Erythroblast (primary cell): ENCODE measurements at regions not wholly inside any gene's neighbourhood (a gene's known extent, or its start where the extent isn't known, plus 50 kb on each side); places are given as distances from the start of the nearest gene placed in this dataset.

Experiments used
- DNase-seq, 2 experiments: peaks; one replicate each; lab custom pipeline; 2025; lab: John Stamatoyannopoulos, UW
- GATA1 ChIP-seq: IDR thresholded peaks from 2 replicates; pipeline ENCODE4 v1.6.1; 2011; ENCODE audit warnings: low read depth, mild to moderate bottlenecking, control low read depth, low read length, moderate library complexity
- POLR2A ChIP-seq: IDR thresholded peaks from 2 replicates; pipeline ENCODE4 v1.6.1; 2011; ENCODE audit warnings: mild to moderate bottlenecking, low read length

DNA sequence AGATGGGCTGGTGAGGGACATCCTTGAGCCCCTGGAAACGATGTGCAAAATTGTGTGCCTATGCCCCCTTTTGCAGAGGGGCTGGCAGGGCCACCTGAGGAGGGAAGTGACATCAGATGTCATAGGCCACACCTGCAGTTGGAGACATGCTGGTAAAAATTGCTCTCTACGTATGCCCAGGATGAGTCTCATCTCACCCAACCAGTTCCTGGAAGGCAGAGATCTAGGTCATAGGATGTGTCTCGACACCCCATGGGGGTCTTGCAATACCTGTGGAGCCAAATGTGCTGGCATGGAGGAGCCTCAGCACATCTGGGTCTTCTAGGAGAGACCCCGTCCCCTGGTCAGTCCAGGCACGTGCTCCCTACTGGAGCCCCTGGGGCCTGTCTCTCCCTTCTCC, 96.5 kb upstream of the TLE3 start:
- TF ChIP-seq POLR2A: no peak
- no peak for TF ChIP-seq GATA1
- DNase-seq: no peak

DNA sequence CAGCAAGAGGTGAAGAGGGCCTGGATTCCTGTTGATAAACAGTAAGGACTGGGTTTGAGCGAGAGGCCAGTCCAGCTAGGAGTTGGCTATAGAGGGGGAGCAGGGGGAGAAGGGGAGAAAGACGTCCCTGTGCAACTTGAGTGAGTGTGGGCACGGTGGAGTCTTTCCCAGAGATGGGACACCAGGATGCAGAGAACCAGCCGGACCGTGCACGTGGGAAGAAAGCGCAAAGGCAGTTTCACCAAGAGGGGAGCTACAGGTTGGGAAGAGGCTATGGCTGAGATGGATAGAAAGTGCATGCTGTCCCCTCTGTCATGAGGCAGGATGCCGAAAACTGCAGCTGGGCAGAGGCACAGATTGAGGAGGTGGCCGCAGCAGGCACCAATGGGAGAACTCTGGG, 96.0 kb upstream of the TLE3 start:
- no peak for DNase-seq
- TF ChIP-seq POLR2A: no peak

DNA sequence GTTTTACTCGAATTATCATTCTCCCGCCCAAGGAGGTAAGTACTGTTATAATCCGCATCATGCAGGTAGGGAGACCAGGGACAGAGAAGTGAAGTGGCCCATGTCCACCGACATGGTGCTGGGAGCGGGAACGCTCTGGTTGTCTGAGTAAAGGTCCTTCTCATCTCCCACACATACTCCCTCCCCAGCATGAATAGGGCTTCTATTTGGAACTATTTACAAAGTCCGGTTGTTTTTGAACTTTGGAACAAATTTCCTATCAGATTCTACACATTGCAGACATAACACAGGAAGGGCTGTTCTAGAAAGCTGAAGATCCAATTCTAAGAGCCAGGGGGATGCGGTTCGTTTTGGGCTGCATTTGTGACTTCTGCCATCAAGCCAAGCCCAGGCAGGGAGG, 94.8 kb upstream of the TLE3 start:
- no peak for DNase-seq
- no peak for TF ChIP-seq GATA1
- TF ChIP-seq POLR2A: no peak

DNA sequence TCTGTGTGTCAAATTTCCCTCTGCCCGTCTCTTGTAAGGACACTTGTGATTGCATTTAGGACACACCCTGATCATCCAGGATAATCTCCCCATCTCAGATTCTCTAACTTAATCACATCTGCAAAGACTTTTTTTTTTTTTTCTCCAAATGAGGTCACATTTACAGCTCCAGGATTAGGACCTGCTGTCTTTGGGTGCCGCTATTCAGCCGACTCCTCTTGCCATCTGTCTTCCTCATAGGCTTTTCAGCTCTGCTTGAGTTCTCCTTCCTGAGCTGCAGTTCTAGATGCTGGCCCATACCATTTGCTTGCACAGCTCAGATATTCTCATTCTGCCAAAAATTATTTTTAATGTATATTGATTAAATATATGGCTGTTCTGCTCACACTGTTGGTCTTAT, 94.3 kb upstream of the TLE3 start:
- TF ChIP-seq GATA1: no peak
- no peak for TF ChIP-seq POLR2A
- DNase-seq: no peak

DNA sequence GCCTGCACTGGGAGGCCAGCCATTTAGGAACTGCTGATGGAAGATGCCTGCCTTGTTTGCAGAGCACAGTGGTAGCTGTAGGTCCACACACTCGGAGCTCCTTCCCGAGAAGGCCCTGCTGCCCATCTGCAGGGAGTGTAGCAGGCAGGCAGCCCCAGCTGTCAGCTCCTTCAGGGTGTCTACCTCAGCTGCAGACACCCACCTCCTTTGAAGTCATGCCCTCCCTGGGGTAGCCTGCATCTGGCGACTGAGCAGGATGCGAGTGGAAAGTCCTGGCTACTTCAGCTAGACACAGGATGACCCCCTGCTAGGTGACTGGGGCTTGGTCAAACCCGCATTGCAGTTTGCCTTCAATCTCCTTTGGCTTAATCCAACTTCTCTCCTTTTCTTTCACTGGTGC, 93.2 kb upstream of the TLE3 start:
- TF ChIP-seq POLR2A (no peak), GATA1 (no peak)
- DNase-seq: no peak

DNA sequence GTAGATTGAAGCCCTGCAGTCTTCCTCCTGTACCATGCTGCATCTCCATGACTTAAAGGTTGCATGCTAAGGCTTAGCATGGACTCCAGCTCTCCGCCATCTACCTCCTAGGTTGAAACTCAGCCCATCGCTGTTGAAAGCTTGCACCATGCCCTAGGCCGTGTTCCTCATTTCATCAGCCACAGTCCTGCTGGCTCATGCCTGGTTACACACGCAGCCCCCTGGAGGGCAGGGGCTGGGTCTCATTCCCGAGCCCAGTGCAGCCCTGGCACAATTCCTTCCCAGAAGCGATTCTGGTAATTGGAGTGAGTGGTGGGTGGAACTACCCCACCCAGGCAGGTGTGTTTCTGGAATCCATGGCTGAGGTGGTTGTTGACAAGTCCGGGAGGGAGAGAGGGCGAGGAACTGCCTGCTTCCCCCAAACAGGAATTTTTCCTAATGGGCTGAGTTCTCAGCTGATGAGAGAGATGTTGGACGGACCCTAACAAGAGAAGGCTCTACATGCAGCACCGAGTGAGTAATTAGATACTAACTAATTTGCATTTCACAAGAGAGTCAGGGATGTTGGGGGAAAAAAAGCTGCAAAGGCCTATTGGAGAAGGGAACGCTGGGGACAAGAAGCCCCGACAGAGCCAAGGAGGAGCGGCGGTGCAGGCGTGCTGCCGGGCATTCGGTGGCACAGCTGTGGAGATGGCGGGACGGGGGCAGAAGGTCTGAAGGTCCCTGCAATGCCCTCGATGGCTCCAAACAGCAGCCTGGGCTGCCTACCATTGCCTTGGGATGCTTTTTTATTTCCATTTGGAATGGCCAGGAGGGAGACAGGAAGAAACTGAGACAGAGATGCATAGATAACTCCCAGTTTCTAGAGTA, 92.3 kb upstream of the TLE3 start:
- DNase-seq: no peak
- TF ChIP-seq POLR2A: no peak
- no peak for TF ChIP-seq GATA1

DNA sequence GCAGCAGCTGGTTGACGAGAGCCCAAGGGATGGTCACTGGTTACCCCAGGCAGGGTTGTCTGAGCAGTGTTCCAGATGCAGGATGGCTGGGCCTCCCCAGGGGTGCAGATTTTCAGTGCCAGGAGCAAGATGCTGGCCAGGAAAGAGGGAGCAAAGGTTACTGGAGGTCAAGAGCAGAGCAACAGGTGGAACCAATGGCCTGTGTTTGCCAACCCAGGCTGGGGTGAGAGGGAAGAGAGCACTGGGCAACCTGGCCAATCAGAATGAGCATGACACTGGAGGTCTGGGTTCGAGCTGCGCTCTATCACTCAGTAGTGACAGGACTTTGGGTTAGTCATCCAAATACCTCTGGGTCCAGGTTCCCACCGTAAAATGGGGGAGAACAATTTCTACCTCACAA, 90.6 kb upstream of the TLE3 start:
- TF ChIP-seq GATA1: no peak
- TF ChIP-seq POLR2A: no peak

DNA sequence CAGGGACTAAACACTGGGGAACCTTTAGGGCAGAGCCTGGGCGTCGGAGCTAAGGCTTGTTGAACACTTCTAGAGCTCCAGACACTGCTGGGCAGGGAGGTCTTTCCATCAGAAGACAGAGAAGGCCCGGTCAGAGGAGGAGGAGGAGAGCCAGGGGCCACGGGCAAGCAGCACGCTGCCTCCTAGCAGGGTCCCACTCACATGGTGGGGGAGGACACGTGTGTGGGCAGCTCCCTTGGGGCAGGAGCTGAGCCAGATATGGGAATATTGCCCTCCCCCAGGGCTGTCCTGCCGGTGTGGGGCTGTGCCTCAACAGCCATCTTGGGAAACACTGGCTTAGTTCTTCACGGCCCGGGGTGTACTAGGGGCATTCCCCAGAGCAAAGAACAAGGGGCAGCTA, 89.6 kb upstream of the TLE3 start:
- no peak for DNase-seq
- TF ChIP-seq POLR2A: no peak
- no peak for TF ChIP-seq GATA1

More for the DNA sequence above, 90.6 kb upstream of the TLE3 start:
- DNase-seq: no peak

DNA sequence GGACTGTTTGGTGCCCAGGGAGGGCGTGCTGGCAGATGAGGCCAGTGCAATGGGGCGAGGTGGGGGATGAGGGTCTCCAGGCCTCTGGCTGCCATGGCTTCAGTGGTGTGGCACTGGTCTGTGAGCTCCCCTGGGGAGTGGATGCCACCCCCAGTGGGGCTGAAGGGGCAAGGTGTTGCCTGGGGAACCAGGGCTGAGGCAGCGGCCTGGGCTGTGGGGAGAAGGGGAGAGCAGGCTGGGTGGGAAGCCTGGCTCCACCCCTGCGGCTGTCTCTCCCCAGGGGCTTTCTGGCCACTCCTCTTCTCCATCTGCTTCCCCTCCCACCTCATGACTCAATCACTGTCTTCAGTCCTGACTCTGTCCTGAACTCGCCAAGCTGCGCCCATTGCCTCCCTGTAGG, 88.4 kb upstream of the TLE3 start:
- TF ChIP-seq POLR2A (no peak), GATA1 (no peak)
- no peak for DNase-seq

DNA sequence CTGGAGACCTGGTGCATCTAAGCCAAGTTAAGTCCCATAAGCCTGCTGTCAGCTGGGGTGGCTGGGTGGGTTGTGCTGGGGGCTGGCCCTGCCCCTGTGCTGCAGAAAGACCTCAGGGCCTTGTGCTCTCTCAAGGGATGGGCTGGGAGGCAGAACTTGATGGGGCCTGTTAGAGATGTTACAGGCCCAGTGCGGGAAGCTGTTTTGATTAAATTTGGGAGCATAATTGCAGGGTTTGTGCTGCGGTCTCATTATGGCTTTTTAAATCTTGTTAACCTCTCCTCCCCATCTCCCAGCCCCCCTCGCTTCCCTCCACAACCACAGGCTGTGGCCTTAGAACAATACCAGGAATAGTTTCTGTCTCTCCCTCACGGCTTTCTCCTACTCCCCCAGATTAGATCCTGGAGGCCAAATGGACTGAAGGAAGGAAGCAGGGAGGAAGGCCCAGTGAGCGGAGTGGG, 87.6 kb upstream of the TLE3 start:
- TF ChIP-seq POLR2A (no peak), GATA1 (no peak)
- no peak for DNase-seq

DNA sequence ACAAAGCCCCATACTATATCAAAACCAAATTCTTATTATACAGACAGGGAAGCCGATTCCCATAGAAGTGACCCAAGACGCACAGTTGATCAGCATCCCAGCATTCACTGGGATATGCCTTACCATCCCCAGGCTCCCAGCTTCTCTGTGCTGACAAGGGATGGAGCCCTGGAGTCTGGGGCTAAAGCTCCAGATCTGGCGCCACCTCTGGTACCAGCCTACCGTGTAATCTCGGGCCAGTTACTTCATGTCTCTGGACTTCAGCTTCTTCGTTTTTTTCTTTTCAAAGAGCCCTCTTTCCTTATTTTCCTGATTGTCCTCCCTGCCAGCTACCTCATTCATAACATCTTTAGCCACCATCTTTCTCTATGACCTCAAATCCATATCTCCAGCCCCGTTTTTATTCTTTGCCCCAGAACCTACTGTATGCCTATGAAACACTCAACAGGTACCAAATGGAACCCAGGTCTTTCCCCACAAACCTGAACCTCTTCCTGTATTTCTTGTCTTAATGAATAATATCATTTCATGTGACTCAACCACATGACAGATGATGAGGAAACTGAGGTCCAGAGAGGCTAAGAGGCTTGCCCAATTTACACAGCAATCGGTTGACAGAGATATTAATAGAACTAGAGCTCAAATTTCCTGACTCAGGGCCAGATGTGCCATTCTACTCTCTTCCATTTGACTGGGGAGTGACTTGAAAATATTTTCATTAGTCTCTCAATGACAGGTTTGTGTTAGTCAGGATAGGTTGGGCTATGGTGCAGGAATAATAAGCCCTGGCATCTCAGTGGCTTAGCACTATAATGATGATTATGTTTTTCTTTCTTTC, 85.4 kb upstream of the TLE3 start:
- TF ChIP-seq POLR2A (no peak), GATA1 (no peak)
- DNase-seq: no peak

DNA sequence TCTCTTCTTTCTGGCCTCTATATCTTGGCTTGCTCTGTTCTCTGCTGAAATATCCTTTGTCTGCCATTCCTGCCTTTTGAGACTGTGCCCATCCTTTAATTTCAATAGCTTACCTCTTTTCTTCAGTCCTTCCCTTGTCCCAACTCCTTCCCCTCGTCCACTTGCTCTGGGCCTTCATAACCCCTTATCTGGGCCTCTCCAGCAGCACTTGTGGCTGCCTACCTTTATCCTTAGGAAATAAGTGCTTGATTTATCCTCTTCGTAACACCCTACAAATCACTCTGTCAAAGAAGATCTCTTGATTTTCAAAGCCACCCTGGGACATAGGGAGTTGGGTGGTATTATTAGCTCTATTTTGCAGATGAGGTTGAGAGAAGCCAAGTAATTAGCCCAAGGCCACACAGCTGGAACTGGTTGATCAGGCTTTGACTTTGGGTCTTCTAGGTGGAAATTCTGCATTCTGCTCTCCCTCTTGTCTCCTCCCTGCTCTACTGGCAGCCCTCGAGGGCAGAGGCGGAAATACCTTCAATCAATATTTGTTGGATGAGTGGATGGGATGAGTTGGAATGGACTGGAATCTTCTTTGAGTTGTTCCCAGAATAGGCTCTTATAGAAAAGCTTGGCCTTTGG, 84.0 kb upstream of the TLE3 start:
- TF ChIP-seq GATA1: no peak
- TF ChIP-seq POLR2A: no peak
- no peak for DNase-seq

DNA sequence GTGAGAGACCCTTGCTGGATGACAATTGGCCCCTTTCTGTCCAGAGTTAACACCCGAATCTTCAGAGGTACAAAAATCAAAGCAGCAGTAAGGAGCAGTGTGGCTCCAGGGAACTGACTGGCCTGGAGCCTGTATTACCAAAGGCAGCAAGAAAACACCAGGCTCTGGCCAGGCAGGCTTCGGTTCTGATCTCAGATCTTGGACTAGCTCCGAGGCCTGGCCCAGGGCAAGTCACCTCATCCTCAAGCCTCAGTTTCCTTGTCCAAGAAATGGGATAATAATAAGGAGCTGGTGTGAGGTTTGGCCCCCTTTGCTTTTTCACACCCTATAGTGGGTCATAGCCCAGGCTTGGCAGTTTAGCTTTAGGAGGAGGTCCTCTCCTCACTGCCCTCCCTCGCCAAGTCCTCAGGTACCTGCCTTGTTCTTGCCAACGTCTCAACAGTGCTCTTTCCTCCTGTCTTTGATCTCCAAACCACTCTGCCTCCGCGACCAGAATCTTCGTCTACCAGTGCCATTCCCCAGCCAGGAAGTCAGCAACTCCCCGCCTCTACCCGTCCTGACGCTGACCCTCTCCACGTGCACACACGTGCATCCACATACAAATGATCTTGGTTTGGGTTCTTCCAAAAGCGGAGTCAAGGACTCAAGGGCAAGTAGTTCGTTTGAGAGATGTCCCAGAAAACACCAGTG, 82.6 kb upstream of the TLE3 start:
- DNase-seq: no peak
- TF ChIP-seq GATA1 (no peak), POLR2A (no peak)
